ENCODE measurements at regions not wholly inside any gene's neighbourhood (a gene's known extent, or its start where the extent isn't known, plus 50 kb on each side); places are given as distances from the start of the nearest gene placed in this dataset.

GRCh38 chr16:54987081-54987480 is 56.4 kb downstream of the IRX5 start (continued):
- TF ChIP-seq, protein P1, sequence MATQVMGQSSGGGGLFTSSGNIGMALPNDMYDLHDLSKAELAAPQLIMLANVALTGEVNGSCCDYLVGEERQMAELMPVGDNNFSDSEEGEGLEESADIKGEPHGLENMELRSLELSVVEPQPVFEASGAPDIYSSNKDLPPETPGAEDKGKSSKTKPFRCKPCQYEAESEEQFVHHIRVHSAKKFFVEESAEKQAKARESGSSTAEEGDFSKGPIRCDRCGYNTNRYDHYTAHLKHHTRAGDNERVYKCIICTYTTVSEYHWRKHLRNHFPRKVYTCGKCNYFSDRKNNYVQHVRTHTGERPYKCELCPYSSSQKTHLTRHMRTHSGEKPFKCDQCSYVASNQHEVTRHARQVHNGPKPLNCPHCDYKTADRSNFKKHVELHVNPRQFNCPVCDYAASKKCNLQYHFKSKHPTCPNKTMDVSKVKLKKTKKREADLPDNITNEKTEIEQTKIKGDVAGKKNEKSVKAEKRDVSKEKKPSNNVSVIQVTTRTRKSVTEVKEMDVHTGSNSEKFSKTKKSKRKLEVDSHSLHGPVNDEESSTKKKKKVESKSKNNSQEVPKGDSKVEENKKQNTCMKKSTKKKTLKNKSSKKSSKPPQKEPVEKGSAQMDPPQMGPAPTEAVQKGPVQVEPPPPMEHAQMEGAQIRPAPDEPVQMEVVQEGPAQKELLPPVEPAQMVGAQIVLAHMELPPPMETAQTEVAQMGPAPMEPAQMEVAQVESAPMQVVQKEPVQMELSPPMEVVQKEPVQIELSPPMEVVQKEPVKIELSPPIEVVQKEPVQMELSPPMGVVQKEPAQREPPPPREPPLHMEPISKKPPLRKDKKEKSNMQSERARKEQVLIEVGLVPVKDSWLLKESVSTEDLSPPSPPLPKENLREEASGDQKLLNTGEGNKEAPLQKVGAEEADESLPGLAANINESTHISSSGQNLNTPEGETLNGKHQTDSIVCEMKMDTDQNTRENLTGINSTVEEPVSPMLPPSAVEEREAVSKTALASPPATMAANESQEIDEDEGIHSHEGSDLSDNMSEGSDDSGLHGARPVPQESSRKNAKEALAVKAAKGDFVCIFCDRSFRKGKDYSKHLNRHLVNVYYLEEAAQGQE (IDR thresholded peaks at IDR 0.05; ENCODE audit: unreplicated experiment) = no peak
- TF ChIP-seq, protein P2, sequence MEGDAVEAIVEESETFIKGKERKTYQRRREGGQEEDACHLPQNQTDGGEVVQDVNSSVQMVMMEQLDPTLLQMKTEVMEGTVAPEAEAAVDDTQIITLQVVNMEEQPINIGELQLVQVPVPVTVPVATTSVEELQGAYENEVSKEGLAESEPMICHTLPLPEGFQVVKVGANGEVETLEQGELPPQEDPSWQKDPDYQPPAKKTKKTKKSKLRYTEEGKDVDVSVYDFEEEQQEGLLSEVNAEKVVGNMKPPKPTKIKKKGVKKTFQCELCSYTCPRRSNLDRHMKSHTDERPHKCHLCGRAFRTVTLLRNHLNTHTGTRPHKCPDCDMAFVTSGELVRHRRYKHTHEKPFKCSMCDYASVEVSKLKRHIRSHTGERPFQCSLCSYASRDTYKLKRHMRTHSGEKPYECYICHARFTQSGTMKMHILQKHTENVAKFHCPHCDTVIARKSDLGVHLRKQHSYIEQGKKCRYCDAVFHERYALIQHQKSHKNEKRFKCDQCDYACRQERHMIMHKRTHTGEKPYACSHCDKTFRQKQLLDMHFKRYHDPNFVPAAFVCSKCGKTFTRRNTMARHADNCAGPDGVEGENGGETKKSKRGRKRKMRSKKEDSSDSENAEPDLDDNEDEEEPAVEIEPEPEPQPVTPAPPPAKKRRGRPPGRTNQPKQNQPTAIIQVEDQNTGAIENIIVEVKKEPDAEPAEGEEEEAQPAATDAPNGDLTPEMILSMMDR (conservative IDR thresholded peaks at IDR 0.05; ENCODE audit: low read depth in 2 of 2) = no peak
- TF ChIP-seq EZH2 (IDR thresholded peaks at IDR 0.05; ENCODE audit: low read depth, unreplicated experiment) = no peak

DNA sequence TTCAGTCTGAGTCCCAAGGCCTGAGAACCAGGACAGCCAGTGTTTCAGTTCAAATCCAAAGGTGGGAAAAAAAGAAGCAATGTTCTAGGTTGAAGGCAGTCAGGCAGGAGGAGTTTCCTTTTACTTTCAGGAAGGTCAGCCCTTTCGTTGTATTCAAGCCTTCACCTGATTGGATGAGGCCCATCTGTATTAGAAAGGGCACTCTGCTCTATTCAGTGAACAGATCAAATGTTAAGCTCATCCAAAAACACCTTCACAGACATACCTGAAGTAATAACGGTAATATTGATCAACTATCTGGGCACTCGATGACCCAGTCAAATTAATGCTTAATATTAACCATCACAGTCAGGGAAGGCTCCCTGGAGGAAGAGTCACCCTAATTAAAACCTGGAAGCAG is 60.9 kb downstream of the IRX5 start:
- no peaks in the 10 kb centered on the region for H3K36me3 ChIP-seq (ENCODE audit: insufficient read depth)
- H2AFZ ChIP-seq = no peak overlapping the region
- Mint-ChIP-seq H3K27ac (no peak overlapping the region), H3K9me3 (no peaks in the 10 kb centered on the region), H3K4me1 (peaks cover 10% of the 10 kb centered on the region), H3K27me3 (ENCODE audit: insufficient read depth, low read depth, poor library complexity) (peaks cover 2% of the 10 kb centered on the region), H3K4me3 (no peak overlapping the region), H3K36me3 (ENCODE audit: low read depth) (no peaks in the 10 kb centered on the region)
- DNase-seq (ENCODE audit: low spot score) (no peak), ATAC-seq (no peak)
- no peak for TF ChIP-seq ZNF462 (CRISPR knock-in tag; IDR thresholded peaks at IDR 0.05)
- TF ChIP-seq POLR2AphosphoS5 (IDR thresholded peaks at IDR 0.05; ENCODE audit: low read depth) = no peak
- no peak for TF ChIP-seq ZNF114 (CRISPR knock-in tag; IDR thresholded peaks at IDR 0.05)
- TF ChIP-seq, protein P2 (conservative IDR thresholded peaks at IDR 0.05; ENCODE audit: low read depth in 2 of 2) = no peak
- TF ChIP-seq EZH2phosphoT487 (IDR thresholded peaks at IDR 0.05; ENCODE audit: unreplicated experiment) = no peak
- H3F3A ChIP-seq (replicated peaks; ENCODE audit: low read depth) = no peaks in the 10 kb centered on the region
- H3K79me2 ChIP-seq (replicated peaks; ENCODE audit: insufficient read depth) = no peaks in the 10 kb centered on the region
- no peaks in the 10 kb centered on the region for H3K9me2 ChIP-seq (ENCODE audit: insufficient read depth)
- no peaks in the 10 kb centered on the region for H3K27me3 ChIP-seq (ENCODE audit: insufficient read depth)
- no peak overlapping the region for H3K27ac ChIP-seq (ENCODE audit: low read depth)
- H3K4me1 ChIP-seq (ENCODE audit: insufficient read depth) = peaks cover 2% of the 10 kb centered on the region
- no peak overlapping the region for H3K4me2 ChIP-seq
- no peak overlapping the region for H3K4me3 ChIP-seq
- H4K20me1 ChIP-seq (replicated peaks; ENCODE audit: insufficient read depth) = no peaks in the 10 kb centered on the region
